OCI-LY1 (cell line): ENCODE measurements at regions not wholly inside any gene's neighbourhood (a gene's known extent, or its start where the extent isn't known, plus 50 kb on each side); places are given as distances from the start of the nearest gene placed in this dataset.

Source experiments
- CTCF ChIP-seq: fragments of 200-600 bp; sonication (generic), shearing (Covaris generic); IDR thresholded peaks from 2 replicates; pipeline ENCODE4 v1.5.1; 2017; ENCODE audit warnings: mild to moderate bottlenecking, antibody characterized with exemption, low read length, moderate library complexity, mixed read lengths
- EZH2 ChIP-seq: fragments of 200-600 bp; sonication (generic), shearing (Covaris generic); IDR thresholded peaks from 2 replicates; pipeline ENCODE4 v1.8.0; 2017; ENCODE audit warnings: borderline replicate concordance, mixed run types, mild to moderate bottlenecking, antibody characterized with exemption, low read length, moderate library complexity, mixed read lengths

GRCh38 chr5:3098821-3099220 is 347.3 kb upstream of the IRX2 start:
- TF ChIP-seq EZH2, result no peak
- TF ChIP-seq CTCF, result no peak
